GM23338 (cell line): ENCODE measurements at regions not wholly inside any gene's neighbourhood (a gene's known extent, or its start where the extent isn't known, plus 50 kb on each side); places are given as distances from the start of the nearest gene placed in this dataset.

Experiments used
- ETS1 ChIP-seq: IDR thresholded peaks from 2 replicates; pipeline ENCODE4 v1.6.1; 2016; ENCODE audit warnings: antibody characterized with exemption
- EZH2 ChIP-seq: fragments of 200-600 bp; sonication (generic); IDR thresholded peaks from one replicate; pipeline ENCODE4 v1.8.0; 2017; ENCODE audit warnings: antibody characterized with exemption, mild to moderate bottlenecking, low read depth; ENCODE audit not compliant: unreplicated experiment
- JUNB ChIP-seq: IDR thresholded peaks from one replicate; pipeline ENCODE4 v1.6.1; 2016; ENCODE audit warnings: antibody characterized with exemption; ENCODE audit not compliant: unreplicated experiment
- NANOG ChIP-seq: IDR thresholded peaks from 2 replicates; pipeline ENCODE4 v1.6.1; 2016; ENCODE audit warnings: antibody characterized with exemption, borderline replicate concordance
- POLR2AphosphoS5 ChIP-seq: IDR thresholded peaks from 2 replicates; pipeline ENCODE4 v1.6.1; 2016; ENCODE audit warnings: antibody characterized with exemption, low read depth
- REST ChIP-seq: IDR thresholded peaks from one replicate; pipeline ENCODE4 v1.6.1; 2018; ENCODE audit warnings: antibody characterized with exemption; ENCODE audit not compliant: unreplicated experiment
- ZNF462 ChIP-seq: fragments of 250-450 bp; sonication (Bioruptor Pico); IDR thresholded peaks from 2 replicates; pipeline ENCODE4 v1.5.0; 2020; ENCODE audit warnings: mild to moderate bottlenecking, moderate library complexity

- TF ChIP-seq ZNF462 = no peak
- no peak for TF ChIP-seq NANOG
- TF ChIP-seq ETS1 = no peak
- TF ChIP-seq EZH2 = no peak
- no peak for TF ChIP-seq JUNB
- no peak for TF ChIP-seq REST
- TF ChIP-seq POLR2AphosphoS5 = no peak
These were observed 183.5 kb downstream of the CBLN2 start (continued) for GRCh38 chr18:72360634-72361033.
